Liver (tissue), 7 donors: ENCODE measurements at regions not wholly inside any gene's neighbourhood (a gene's known extent, or its start where the extent isn't known, plus 50 kb on each side); places are given as distances from the start of the nearest gene placed in this dataset.
"Not testable (repeated sequence)": the region's sequence is repeated elsewhere in the genome, so short reads cannot be mapped to it uniquely, and the experiment has no call there.

ENCODE experiments used
- DNase-seq: peaks from one replicate; pipeline ENCODE4 v3.0.0-alpha.2; 2017; ENCODE audit warnings: low spot score
- H3K27ac ChIP-seq, 2 donors: one replicate each; pipeline ENCODE4 v1.7.0; 2013; ENCODE audit warnings: inconsistent platforms in 2 of 2, low read length in 2 of 2, control low read depth in 1 of 2, low read depth in 1 of 2, mild to moderate bottlenecking in 1 of 2
- H3K27me3 ChIP-seq, 4 donors: one replicate each; pipeline versions ENCODE4 v1.6.1 to v1.7.0; 2013; ENCODE audit warnings: low read length in 3 of 4, inconsistent platforms in 1 of 4, mild to moderate bottlenecking in 1 of 4, moderate library complexity in 1 of 4; ENCODE audit not compliant: control insufficient read depth in 4 of 4, insufficient read depth in 4 of 4
- H3K36me3 ChIP-seq, 4 donors: one replicate each; pipeline versions ENCODE4 v1.6.1 to v1.7.0; 2013; ENCODE audit warnings: low read length in 3 of 4, mild to moderate bottlenecking in 3 of 4, low read depth in 1 of 4, moderate library complexity in 1 of 4; ENCODE audit not compliant: control insufficient read depth in 4 of 4, insufficient read depth in 3 of 4
- H3K4me1 ChIP-seq, 4 donors: one replicate each; pipeline versions ENCODE4 v1.6.1 to v1.7.0; 2013; ENCODE audit warnings: low read length in 3 of 4, mild to moderate bottlenecking in 3 of 4, moderate library complexity in 1 of 4; ENCODE audit not compliant: control insufficient read depth in 4 of 4, insufficient read depth in 4 of 4
- H3K4me3 ChIP-seq, 3 donors: one replicate each; pipeline versions ENCODE4 v1.6.1 to v1.7.0; 2013; ENCODE audit warnings: low read length in 3 of 3, control low read depth in 1 of 3, low read depth in 1 of 3, mild to moderate bottlenecking in 1 of 3
- H3K9ac ChIP-seq, 2 donors: one replicate each; pipeline ENCODE4 v1.7.0; 2013; ENCODE audit warnings: low read length in 2 of 2, mild to moderate bottlenecking in 2 of 2, moderate library complexity in 2 of 2, control low read depth in 1 of 2, low read depth in 1 of 2
- H3K9me3 ChIP-seq, 4 donors: one replicate each; pipeline versions ENCODE4 v1.6.1 to v1.7.0; 2013; ENCODE audit warnings: low read length in 3 of 4; ENCODE audit not compliant: control insufficient read depth in 4 of 4
- FOXA1 ChIP-seq: IDR thresholded peaks from 2 replicates; pipeline ENCODE4 v1.6.1; 2016; ENCODE audit warnings: antibody characterized with exemption
- FOXA2 ChIP-seq: IDR thresholded peaks from 2 replicates; pipeline ENCODE4 v1.6.1; 2016; ENCODE audit warnings: antibody characterized with exemption
- HNF4A ChIP-seq, 2 donors: conservative IDR thresholded peaks; 2 replicates each; pipeline ENCODE4 v1.6.1; 2016; ENCODE audit warnings: antibody characterized with exemption in 2 of 2, mild to moderate bottlenecking in 2 of 2
- HNF4G ChIP-seq: IDR thresholded peaks from 2 replicates; pipeline ENCODE4 v1.6.1; 2016; ENCODE audit warnings: antibody characterized with exemption
- JUND ChIP-seq, 2 donors: IDR thresholded peaks; 2 replicates each; pipeline ENCODE4 v1.6.1; 2016; ENCODE audit warnings: antibody characterized with exemption in 2 of 2
- NR2F2 ChIP-seq: IDR thresholded peaks from 2 replicates; pipeline ENCODE4 v1.6.1; 2016; ENCODE audit warnings: antibody characterized with exemption
- REST ChIP-seq: IDR thresholded peaks from 2 replicates; pipeline ENCODE4 v1.6.1; 2016; ENCODE audit warnings: antibody characterized with exemption, mild to moderate bottlenecking
- RXRA ChIP-seq, 2 donors: IDR thresholded peaks; 2 replicates each; pipeline ENCODE4 v1.6.1; 2017 to 2018; ENCODE audit warnings: antibody characterized with exemption in 2 of 2, mild to moderate bottlenecking in 1 of 2
- SP1 ChIP-seq: IDR thresholded peaks from 2 replicates; pipeline ENCODE4 v1.6.1; 2018; ENCODE audit warnings: antibody characterized with exemption, mild to moderate bottlenecking
- WGBS: extraction: QIAGEN DNeasy Blood & Tissue Kit; methylation state at CpG from one replicate; pipeline ENCODE4 v1.1.7; 2013; 5-methylcytosine and 5-hydroxymethylcytosine counted together
- donor health status: healthy.
- donor health status: healthy.
- donor health status: healthy.
- donor health status: healthy.

GRCh38 chr5:36743891-36744772 lies 132.4 kb upstream of the NIPBL start (continued):
- TF ChIP-seq REST (peak; percentile 26), JUND (IDR thresholded peaks at IDR 0.05) (peak in 1 of 2 donors; percentile 54), NR2F2 (no peak), FOXA1 (no peak), SP1 (peak; percentile 42)

DNA sequence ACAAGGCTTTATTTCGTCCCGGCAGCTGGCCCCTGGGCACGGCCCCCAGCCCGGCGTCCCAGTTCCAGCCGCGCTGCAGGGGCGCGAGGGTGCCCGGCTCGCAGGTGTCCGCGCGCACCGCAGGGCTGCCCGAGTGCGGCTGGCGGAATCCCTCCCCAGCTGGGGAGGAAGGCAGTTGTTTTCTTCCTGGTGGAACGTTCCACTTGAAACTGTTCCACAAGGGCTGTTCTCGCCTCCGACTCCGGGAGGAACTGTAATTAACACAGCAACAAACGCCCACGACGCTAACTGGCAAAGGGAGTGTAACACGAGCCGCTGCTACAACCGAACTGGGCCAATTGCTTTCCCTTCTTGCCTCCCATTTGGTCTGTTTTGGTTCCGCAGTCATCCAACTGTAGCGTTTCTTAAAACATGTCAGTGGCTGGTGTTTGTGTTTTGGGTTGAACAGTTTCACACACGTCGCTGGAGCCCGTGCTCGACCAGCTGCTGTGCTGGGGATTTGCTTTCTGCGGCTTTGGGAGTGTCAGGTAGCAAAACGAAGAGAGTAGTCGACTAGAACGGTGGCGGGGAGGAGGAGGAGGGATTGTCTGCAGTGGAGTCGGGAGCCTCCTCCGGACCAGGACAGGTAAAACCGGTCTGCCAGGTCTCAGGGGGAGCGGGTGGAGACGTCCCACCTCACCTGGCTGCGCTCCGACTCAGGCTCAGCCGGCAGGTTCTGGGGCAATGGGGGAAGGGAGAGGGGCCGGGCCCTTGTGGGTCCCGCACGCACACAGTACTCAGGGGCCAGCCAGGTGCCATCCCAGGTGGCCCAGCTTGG lies 131.6 kb upstream of the NIPBL start:
- Histone ChIP-seq H3K4me3 (peak overlapping the region; percentile 61 to 81 (median 73)), H3K36me3 (no peaks in the 10 kb centered on the region), H3K9ac (peak overlapping the region; percentile 41 to 75), H3K27me3 (no peaks in the 10 kb centered on the region), H3K4me1 (peaks cover 3 to 20% (median 13%) of the 10 kb centered on the region in 4 donors), H3K27ac (peak overlapping the region; percentile 2 to 31), H3K9me3 (no peaks in the 10 kb centered on the region)
- TF ChIP-seq FOXA1 (no peak), HNF4A (conservative IDR thresholded peaks at IDR 0.05) (no peak), FOXA2 (no peak)
- WGBS: under 1% methylated on average over 50 of the region's 50 CpGs
- peak; percentile 63 for DNase-seq

DNA sequence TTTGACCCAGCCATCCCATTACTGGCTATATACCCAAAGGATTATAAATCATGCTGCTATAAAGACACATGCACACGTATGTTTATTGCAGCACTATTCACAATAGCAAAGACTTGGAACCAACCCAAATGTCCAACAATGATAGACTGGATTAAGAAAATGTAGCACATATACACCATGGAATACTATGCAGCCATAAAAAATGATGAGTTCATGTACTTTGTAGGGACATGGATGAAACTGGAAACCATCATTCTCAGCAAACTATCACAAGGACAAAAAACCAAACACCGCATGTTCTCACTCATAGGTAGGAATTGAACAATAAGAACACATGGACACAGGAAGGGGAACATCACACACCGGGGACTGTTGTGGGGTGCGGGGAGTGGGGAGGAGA lies 128.8 kb upstream of the NIPBL start:
- not testable (repeated sequence) for H3K36me3 ChIP-seq, H3K4me3 ChIP-seq, H3K27me3 ChIP-seq, H3K9ac ChIP-seq, H3K9me3 ChIP-seq, H3K27ac ChIP-seq, DNase-seq
- 98% methylated on average over 3 of the region's 4 CpGs for WGBS
- H3K4me1 ChIP-seq: peaks cover 3 to 20% (median 13%) of the 10 kb centered on the region in 4 donors

GRCh38 chr5:36751886-36752285 lies 124.7 kb upstream of the NIPBL start:
- Histone ChIP-seq H3K9me3 (no peaks in the 10 kb centered on the region), H3K36me3 (no peaks in the 10 kb centered on the region), H3K27me3 (no peaks in the 10 kb centered on the region), H3K9ac (no peak overlapping the region), H3K27ac (no peak overlapping the region), H3K4me1 (no peaks in the 10 kb centered on the region), H3K4me3 (no peak overlapping the region)
- 97% methylated on average over 1 of the region's 1 CpG for WGBS
- TF ChIP-seq HNF4G: no peak
- TF ChIP-seq NR2F2: no peak
- TF ChIP-seq FOXA1: no peak
- no peak for TF ChIP-seq RXRA (IDR thresholded peaks at IDR 0.05)
- DNase-seq: no peak
